Epithelial cell of esophagus (primary cell): ENCODE measurements at regions not wholly inside any gene's neighbourhood (a gene's known extent, or its start where the extent isn't known, plus 50 kb on each side); places are given as distances from the start of the nearest gene placed in this dataset.

ENCODE experiments used
- DNase-seq: peaks from one replicate; pipeline ENCODE4 v3.0.0; 2010; ENCODE audit warnings: low read depth
- H3K4me3 ChIP-seq: 2 replicates; pipeline ENCODE4 v1.5.1; 2011; ENCODE audit warnings: mild to moderate bottlenecking, low read length, control low read depth
- CTCF ChIP-seq: IDR thresholded peaks from 2 replicates; pipeline ENCODE4 v1.5.1; 2011; ENCODE audit warnings: low read depth, mild to moderate bottlenecking, low read length, control low read depth, inconsistent platforms; ENCODE audit not compliant: insufficient read depth; ENCODE audit errors: missing control alignments

- no peak for TF ChIP-seq CTCF
- H3K4me3 ChIP-seq, result no peak overlapping the region
- DNase-seq, result no peak
These were observed 112.5 kb upstream of the NR2F2 start for GRCh38 chr15:96217983-96218382.

GRCh38 chr15:96218623-96219455 lies 111.7 kb upstream of the NR2F2 start:
- DNase-seq, result peak; percentile 72
- H3K4me3 ChIP-seq, result no peak overlapping the region
- no peak for TF ChIP-seq CTCF

- H3K4me3 ChIP-seq, result no peak overlapping the region
- no peak for DNase-seq
- no peak for TF ChIP-seq CTCF
These were observed 110.8 kb upstream of the NR2F2 start for GRCh38 chr15:96219681-96220080.

- TF ChIP-seq CTCF, result no peak
- no peak for DNase-seq
- H3K4me3 ChIP-seq, result no peak overlapping the region
These were observed 109.8 kb upstream of the NR2F2 start for GRCh38 chr15:96220657-96221056.

GRCh38 chr15:96222981-96223380 lies 107.5 kb upstream of the NR2F2 start:
- no peak for DNase-seq
- no peak for TF ChIP-seq CTCF
- no peak overlapping the region for H3K4me3 ChIP-seq

GRCh38 chr15:96223939-96224338 lies 106.6 kb upstream of the NR2F2 start:
- no peak overlapping the region for H3K4me3 ChIP-seq
- no peak for TF ChIP-seq CTCF
- no peak for DNase-seq
